ENCODE measurements at regions not wholly inside any gene's neighbourhood (a gene's known extent, or its start where the extent isn't known, plus 50 kb on each side); places are given as distances from the start of the nearest gene placed in this dataset.

- H3K27me3 ChIP-seq (ENCODE audit: insufficient read depth, low read length) = no peaks in the 10 kb centered on the region
- no peaks in the 10 kb centered on the region for H4K20me1 ChIP-seq (ENCODE audit: control insufficient read depth, insufficient read depth, insufficient read length)
- Mint-ChIP-seq H3K9me3 (peaks cover 6 to 7% of the 10 kb centered on the region in 2 experiments; a peak in 4 of 5 replicates), H3K4me1 (0 out of 4 replicates have a peak, but pooled peaks cover 0 to 3% of the 10 kb centered on the region in 2 experiments), H3K27me3 (ENCODE audit: low read depth) (peaks cover 3% of the 10 kb centered on the region), H3K27ac (no peak overlapping the region), H3K4me3 (no peak overlapping the region), H3K36me3 (ENCODE audit: insufficient read depth in 1 of 3, low read depth in 3 of 3) (no peaks in the 10 kb centered on the region; a peak in 1 of 7 replicates)
- no peak overlapping the region for H2BK120ac ChIP-seq (ENCODE audit: low read depth, low read length, poor library complexity, severe bottlenecking)
- H4K5ac ChIP-seq (ENCODE audit: insufficient read length, low read depth, low read length) = no peak overlapping the region
- H2BK5ac ChIP-seq (ENCODE audit: insufficient read length, low read length) = no peak overlapping the region
- H3K4ac ChIP-seq (ENCODE audit: low read depth, low read length) = no peak overlapping the region
- WGBS (ENCODE audit: extremely low coverage, insufficient read length, low lambda C conversion rate) = no CpG with 5 or more reads among the region's 6 CpGs
- H2AK5ac ChIP-seq (ENCODE audit: insufficient read length, low read length) = no peak overlapping the region
- no peaks in the 10 kb centered on the region for H3K79me2 ChIP-seq (ENCODE audit: insufficient read depth, low read length)
- H3K23ac ChIP-seq (ENCODE audit: insufficient read length, low read depth, low read length) = no peak overlapping the region
- no peaks in the 10 kb centered on the region for H3K79me1 ChIP-seq (ENCODE audit: insufficient read depth, low read depth, low read length, poor library complexity, severe bottlenecking)
- TF ChIP-seq CTCF (conservative IDR thresholded peaks at IDR 0.05) = no peak
- peak overlapping the region; percentile 3; the same call in 1 of the 2 replicates for H3K14ac ChIP-seq (ENCODE audit: insufficient read depth, low read length)
- no peak overlapping the region for H3T11ph ChIP-seq (ENCODE audit: low read length)
- H3K56ac ChIP-seq (ENCODE audit: insufficient read length, low read depth, low read length) = no peak overlapping the region
- no peak overlapping the region for H4K91ac ChIP-seq (ENCODE audit: insufficient read length, low read depth, low read length)
- H2BK15ac ChIP-seq (ENCODE audit: low read depth, low read length) = no peak overlapping the region
- H2AFZ ChIP-seq (ENCODE audit: low read length) = no peak overlapping the region
- no peak overlapping the region for H3K4me2 ChIP-seq (ENCODE audit: insufficient read depth, insufficient read length, low read length)
- H2BK12ac ChIP-seq (ENCODE audit: insufficient read length, low read depth, low read length) = no peak overlapping the region
- no peak overlapping the region for H2BK20ac ChIP-seq (ENCODE audit: low read depth, low read length, poor library complexity, severe bottlenecking)
- no peak overlapping the region for H3K9ac ChIP-seq (ENCODE audit: extremely low read depth, insufficient read length, low read length)
- H3K4me1 ChIP-seq (ENCODE audit: insufficient read depth, low read length) = no peaks in the 10 kb centered on the region
- H3K9me3 ChIP-seq (ENCODE audit: control insufficient read depth, low read depth, low read length) = no peaks in the 10 kb centered on the region
- no peak overlapping the region for H3K27ac ChIP-seq (ENCODE audit: insufficient read length, low read depth, low read length)
- H3K18ac ChIP-seq (ENCODE audit: insufficient read length, low read depth, low read length) = no peak overlapping the region
- H4K8ac ChIP-seq (replicated peaks; ENCODE audit: insufficient read length, low read depth, low read length) = no peak overlapping the region
- H3K23me2 ChIP-seq (ENCODE audit: insufficient read length, low read depth, low read length, poor library complexity, severe bottlenecking) = no peaks in the 10 kb centered on the region
- no peak for DNase-seq
Observed at GRCh38 chr10:131478377-131478989, 167.0 kb upstream of the TCERG1L start.
